HG02610 (cell line): ENCODE measurements at regions not wholly inside any gene's neighbourhood (a gene's known extent, or its start where the extent isn't known, plus 50 kb on each side); places are given as distances from the start of the nearest gene placed in this dataset.

Source experiments
- ATAC-seq: cut with Tn5 transposase; IDR thresholded peaks from one replicate; pipeline ENCODE4 v1.9.1; 2021; ENCODE audit warnings: mild to moderate bottlenecking, moderate library complexity; ENCODE audit not compliant: unreplicated experiment

- no peak for ATAC-seq
Observed at GRCh38 chr7:18401757-18402156, 93.8 kb upstream of the HDAC9 start.

- ATAC-seq, result no peak
Observed at GRCh38 chr7:18402488-18403183, 92.9 kb upstream of the HDAC9 start.

GRCh38 chr7:18405726-18406125 lies 89.8 kb upstream of the HDAC9 start:
- ATAC-seq, result no peak

- no peak for ATAC-seq
Observed at GRCh38 chr7:18407385-18407784, 88.2 kb upstream of the HDAC9 start.

- ATAC-seq, result no peak
Observed at GRCh38 chr7:18408461-18408860, 87.1 kb upstream of the HDAC9 start.

GRCh38 chr7:18408868-18409267 lies 86.7 kb upstream of the HDAC9 start:
- no peak for ATAC-seq

GRCh38 chr7:18413447-18413846 lies 82.1 kb upstream of the HDAC9 start:
- no peak for ATAC-seq

GRCh38 chr7:18414885-18415284 lies 80.7 kb upstream of the HDAC9 start:
- ATAC-seq, result no peak

GRCh38 chr7:18416988-18417387 lies 78.6 kb upstream of the HDAC9 start:
- no peak for ATAC-seq

- ATAC-seq, result no peak
Observed at GRCh38 chr7:18419456-18419855, 76.1 kb upstream of the HDAC9 start.

- ATAC-seq, result no peak
Observed at GRCh38 chr7:18420108-18420507, 75.4 kb upstream of the HDAC9 start.

- no peak for ATAC-seq
Observed at GRCh38 chr7:18420748-18421147, 74.8 kb upstream of the HDAC9 start.

- no peak for ATAC-seq
Observed at GRCh38 chr7:18421297-18422002, 74.1 kb upstream of the HDAC9 start.

- no peak for ATAC-seq
Observed at GRCh38 chr7:18425227-18425626, 70.3 kb upstream of the HDAC9 start.

- ATAC-seq, result no peak
Observed at GRCh38 chr7:18425838-18426445, 69.6 kb upstream of the HDAC9 start.

- no peak for ATAC-seq
Observed at GRCh38 chr7:18426564-18427226, 68.9 kb upstream of the HDAC9 start.

GRCh38 chr7:18429547-18429946 lies 66.0 kb upstream of the HDAC9 start:
- ATAC-seq, result no peak

- no peak for ATAC-seq
Observed at GRCh38 chr7:18430810-18431209, 64.7 kb upstream of the HDAC9 start.

GRCh38 chr7:18434171-18434570 lies 61.4 kb upstream of the HDAC9 start:
- no peak for ATAC-seq

GRCh38 chr7:18437101-18437500 lies 58.4 kb upstream of the HDAC9 start:
- no peak for ATAC-seq

GRCh38 chr7:18440934-18441333 lies 54.6 kb upstream of the HDAC9 start:
- no peak for ATAC-seq

- no peak for ATAC-seq
Observed at GRCh38 chr7:18444826-18445225, 50.7 kb upstream of the HDAC9 start.
